Activated CD4-positive, alpha-beta T cell treated with anti-CD3 and anti-CD28 coated beads, Interleukin-2, amount 10 ng/mL, durations not matched to agents 24 days and 14 days (primary cell): ENCODE measurements at regions not wholly inside any gene's neighbourhood (a gene's known extent, or its start where the extent isn't known, plus 50 kb on each side); places are given as distances from the start of the nearest gene placed in this dataset.

Experiments
- DNase-seq: peaks from one replicate; pipeline ENCODE4 v3.0.0; 2022
- H3K27ac Mint-ChIP-seq: one replicate; pipeline ENCODE4 v1.8.0; 2022; ENCODE audit warnings: mild to moderate bottlenecking, mixed read lengths
- H3K27me3 Mint-ChIP-seq: one replicate; pipeline ENCODE4 v1.8.0; 2022; ENCODE audit warnings: mixed read lengths
- H3K36me3 Mint-ChIP-seq: one replicate; pipeline ENCODE4 v1.8.0; 2022; ENCODE audit warnings: low read depth, mild to moderate bottlenecking, mixed read lengths
- H3K4me1 Mint-ChIP-seq: one replicate; pipeline ENCODE4 v1.8.0; 2021; ENCODE audit warnings: mixed read lengths
- H3K4me3 Mint-ChIP-seq: one replicate; pipeline ENCODE4 v1.8.0; 2022; ENCODE audit warnings: mild to moderate bottlenecking, moderate library complexity, mixed read lengths
- H3K9me3 Mint-ChIP-seq: one replicate; pipeline ENCODE4 v1.8.0; 2021; ENCODE audit warnings: mixed read lengths
- intact Hi-C: fragments of 100-400 bp; cut with micrococcal nuclease; formaldehyde crosslinking; loops from one replicate; pipeline ENCODE4 v1.15.1; 2023

DNA sequence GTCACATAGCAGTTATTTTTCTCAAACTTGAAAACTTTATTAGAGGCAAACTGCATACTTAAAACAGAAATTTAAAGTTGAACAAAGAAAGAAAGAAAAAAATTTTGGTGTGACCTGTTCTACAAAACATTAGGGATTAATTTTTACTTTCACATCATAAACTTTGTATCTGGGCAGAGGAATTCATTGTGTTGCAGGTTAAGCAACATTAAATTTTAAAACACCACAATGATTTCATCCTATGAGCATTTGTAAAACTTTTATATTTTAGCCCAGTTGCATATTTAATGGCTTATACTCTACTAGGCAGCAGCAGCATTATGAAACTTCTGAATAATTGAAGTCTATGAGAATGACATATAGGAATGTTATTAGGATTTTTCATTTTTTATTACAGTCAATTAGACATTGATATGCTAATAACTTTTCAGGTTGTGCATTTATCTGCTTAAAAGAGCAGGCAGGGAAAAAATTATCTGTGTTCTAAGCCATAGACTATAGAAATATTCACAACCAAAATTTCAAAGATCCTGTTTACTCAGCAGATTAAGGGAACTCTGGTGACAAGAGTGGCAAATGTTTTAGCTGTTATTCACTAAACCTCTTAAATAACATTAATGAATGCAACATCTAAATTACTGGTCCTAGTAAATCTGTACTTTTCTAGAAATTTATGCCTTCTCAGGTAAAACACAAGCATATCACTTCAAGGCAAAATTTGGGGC, 1088.5 kb upstream of the CDH6 start:
- no peaks in the 10 kb centered on the region for H3K4me1 Mint-ChIP-seq
- H3K27me3 Mint-ChIP-seq, result no peaks in the 10 kb centered on the region
- H3K9me3 Mint-ChIP-seq, result no peaks in the 10 kb centered on the region
- intact Hi-C loops, result no loop called here
- no peak for DNase-seq
- H3K4me3 Mint-ChIP-seq, result no peak overlapping the region
- no peaks in the 10 kb centered on the region for H3K36me3 Mint-ChIP-seq
- H3K27ac Mint-ChIP-seq, result no peak overlapping the region

DNA sequence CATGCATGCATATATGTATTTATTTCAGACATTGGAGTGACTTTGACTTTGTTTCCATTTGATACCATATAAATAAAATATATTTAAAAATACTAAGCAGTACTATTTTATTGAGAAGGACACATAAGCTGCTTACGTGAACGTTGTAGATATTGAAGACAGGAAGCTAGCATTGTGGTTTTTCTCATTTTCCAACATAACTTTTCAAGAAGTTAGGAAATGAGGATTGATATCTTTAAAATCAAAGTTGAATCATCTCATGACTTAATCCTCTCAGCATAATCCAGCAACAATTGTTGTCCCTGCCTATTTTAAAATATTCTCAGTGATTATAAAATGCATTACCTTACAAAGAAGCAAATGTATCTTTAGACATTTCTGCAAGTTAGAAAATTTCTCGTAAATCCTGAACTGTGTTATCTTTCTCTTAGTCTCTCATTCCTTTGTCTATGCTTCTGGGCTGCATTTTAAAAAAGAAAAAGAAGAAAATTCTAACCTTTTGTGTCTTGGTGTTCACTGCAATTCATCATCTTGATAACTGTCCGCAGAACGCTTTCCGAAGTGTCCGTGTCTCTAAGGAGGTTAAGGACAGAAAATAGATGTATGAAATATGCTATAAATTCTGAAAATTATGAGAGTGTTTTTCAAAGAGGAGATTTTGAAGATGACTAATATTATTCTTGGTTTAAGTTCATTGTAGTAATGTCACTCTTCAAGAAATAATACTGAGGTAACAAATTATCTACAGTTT, 1089.9 kb upstream of the CDH6 start:
- H3K27ac Mint-ChIP-seq, result no peak overlapping the region
- no peak overlapping the region for H3K4me3 Mint-ChIP-seq
- DNase-seq, result no peak
- no peaks in the 10 kb centered on the region for H3K9me3 Mint-ChIP-seq
- intact Hi-C loops, result no loop called here
- H3K4me1 Mint-ChIP-seq, result no peaks in the 10 kb centered on the region
- no peaks in the 10 kb centered on the region for H3K27me3 Mint-ChIP-seq
- no peaks in the 10 kb centered on the region for H3K36me3 Mint-ChIP-seq

- no peaks in the 10 kb centered on the region for H3K36me3 Mint-ChIP-seq
- no peak for DNase-seq
- H3K27ac Mint-ChIP-seq, result no peak overlapping the region
- H3K9me3 Mint-ChIP-seq, result no peaks in the 10 kb centered on the region
- intact Hi-C loops, result no loop called here
- H3K4me1 Mint-ChIP-seq, result no peaks in the 10 kb centered on the region
- H3K4me3 Mint-ChIP-seq, result no peak overlapping the region
- no peaks in the 10 kb centered on the region for H3K27me3 Mint-ChIP-seq
Observed at GRCh38 chr5:30103052-30103451, 1090.4 kb upstream of the CDH6 start.

DNA sequence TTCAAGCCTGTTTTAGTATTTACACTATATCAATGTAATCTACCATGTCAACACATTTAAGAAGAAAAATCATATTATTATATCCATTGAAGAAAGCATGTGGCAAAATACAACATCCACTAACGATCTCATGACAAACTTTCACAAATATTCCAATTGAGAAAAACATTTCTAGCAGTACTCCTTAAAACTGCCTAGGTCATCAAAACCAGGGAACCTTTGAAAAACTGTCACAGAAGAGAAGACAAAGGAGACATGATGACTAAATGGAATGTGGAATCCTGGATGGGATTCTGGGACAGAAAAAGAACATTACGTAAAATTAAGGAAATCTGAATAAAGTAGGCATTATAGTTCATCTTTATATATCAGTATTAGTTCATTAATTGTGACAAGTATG, 1091.3 kb upstream of the CDH6 start:
- no peaks in the 10 kb centered on the region for H3K27me3 Mint-ChIP-seq
- H3K36me3 Mint-ChIP-seq, result no peaks in the 10 kb centered on the region
- DNase-seq, result no peak
- no peak overlapping the region for H3K4me3 Mint-ChIP-seq
- H3K4me1 Mint-ChIP-seq, result no peaks in the 10 kb centered on the region
- H3K27ac Mint-ChIP-seq, result no peak overlapping the region
- intact Hi-C loops, result no loop called here
- no peaks in the 10 kb centered on the region for H3K9me3 Mint-ChIP-seq

DNA sequence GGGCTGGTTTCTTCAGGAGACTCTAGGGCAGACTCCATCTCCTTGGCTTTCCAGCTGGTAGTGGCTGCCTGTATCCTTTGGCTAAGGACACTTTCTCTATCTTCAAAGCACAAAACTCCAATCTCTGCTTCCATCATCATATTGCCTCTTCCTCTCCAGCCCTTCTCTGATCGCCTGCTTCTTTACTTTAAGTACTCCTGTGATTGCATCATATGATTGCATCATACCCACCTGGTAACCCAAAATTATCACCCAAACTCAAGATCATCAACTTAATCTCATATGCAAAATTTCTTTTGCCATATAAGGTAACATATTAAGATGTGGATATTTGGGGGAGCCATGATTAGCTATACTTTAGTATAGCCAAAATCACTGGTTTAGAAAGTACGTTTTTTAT, 1092.6 kb upstream of the CDH6 start:
- intact Hi-C loops, result no loop called here
- no peaks in the 10 kb centered on the region for H3K36me3 Mint-ChIP-seq

DNA sequence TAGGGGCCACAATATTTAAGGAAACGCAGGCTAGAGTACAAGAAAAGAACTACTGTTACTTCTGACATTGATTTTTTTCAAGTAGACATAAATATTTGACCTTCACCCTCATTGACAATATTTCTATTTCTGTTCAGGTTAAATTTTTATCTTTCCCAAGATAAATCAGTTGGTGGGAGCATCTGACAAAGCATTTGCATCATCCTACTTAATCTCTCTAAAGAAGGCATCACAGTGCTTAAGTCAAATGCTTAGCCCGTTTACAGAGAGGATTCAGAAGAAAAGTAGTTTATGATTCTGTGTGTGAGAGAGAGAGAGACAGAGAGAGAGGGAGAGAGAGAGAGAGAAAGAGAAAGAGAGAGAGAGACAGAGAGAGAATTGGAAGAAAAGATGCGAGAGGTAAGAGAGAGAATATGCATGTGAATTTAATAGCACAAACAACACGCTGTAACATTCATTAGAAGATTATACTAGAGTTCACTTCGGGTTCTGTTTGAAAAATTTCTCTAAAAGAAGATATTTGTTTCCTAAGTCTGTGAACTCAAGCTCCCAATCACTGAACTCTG, 1093.3 kb upstream of the CDH6 start:
- H3K9me3 Mint-ChIP-seq, result peaks cover 3% of the 10 kb centered on the region
- no peaks in the 10 kb centered on the region for H3K4me1 Mint-ChIP-seq
- DNase-seq, result no peak
- no peak overlapping the region for H3K27ac Mint-ChIP-seq
- no peaks in the 10 kb centered on the region for H3K27me3 Mint-ChIP-seq
- no peaks in the 10 kb centered on the region for H3K36me3 Mint-ChIP-seq
- intact Hi-C loops, result no loop called here
- no peak overlapping the region for H3K4me3 Mint-ChIP-seq

More for the DNA sequence above, 1092.6 kb upstream of the CDH6 start:
- no peak for DNase-seq
- no peaks in the 10 kb centered on the region for H3K9me3 Mint-ChIP-seq
- H3K27me3 Mint-ChIP-seq, result no peaks in the 10 kb centered on the region
- no peak overlapping the region for H3K4me3 Mint-ChIP-seq
- no peak overlapping the region for H3K27ac Mint-ChIP-seq
- no peaks in the 10 kb centered on the region for H3K4me1 Mint-ChIP-seq

DNA sequence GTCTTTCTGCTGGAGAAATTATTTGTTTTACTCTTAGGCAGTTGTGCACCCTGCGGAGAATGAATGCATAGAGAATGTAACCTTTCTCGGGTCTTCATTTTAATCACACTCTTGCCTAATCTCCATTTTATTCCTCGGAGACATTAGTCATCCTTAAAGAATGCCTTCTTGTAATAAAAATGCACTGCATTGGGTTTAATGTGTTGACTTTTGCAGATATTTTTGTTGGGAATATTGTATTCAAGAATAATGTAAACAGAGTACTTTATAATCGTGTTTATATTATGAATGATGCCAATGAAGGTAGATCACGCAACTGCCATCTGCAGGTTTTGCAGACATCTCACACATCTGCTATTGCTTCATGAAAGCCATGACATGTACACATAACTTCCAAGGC, 1093.9 kb upstream of the CDH6 start:
- intact Hi-C loops, result no loop called here
- Mint-ChIP-seq H3K27ac (no peak overlapping the region), H3K27me3 (no peaks in the 10 kb centered on the region), H3K4me1 (no peaks in the 10 kb centered on the region), H3K4me3 (no peak overlapping the region), H3K9me3 (peaks cover 3% of the 10 kb centered on the region), H3K36me3 (no peaks in the 10 kb centered on the region)
- DNase-seq, result no peak

DNA sequence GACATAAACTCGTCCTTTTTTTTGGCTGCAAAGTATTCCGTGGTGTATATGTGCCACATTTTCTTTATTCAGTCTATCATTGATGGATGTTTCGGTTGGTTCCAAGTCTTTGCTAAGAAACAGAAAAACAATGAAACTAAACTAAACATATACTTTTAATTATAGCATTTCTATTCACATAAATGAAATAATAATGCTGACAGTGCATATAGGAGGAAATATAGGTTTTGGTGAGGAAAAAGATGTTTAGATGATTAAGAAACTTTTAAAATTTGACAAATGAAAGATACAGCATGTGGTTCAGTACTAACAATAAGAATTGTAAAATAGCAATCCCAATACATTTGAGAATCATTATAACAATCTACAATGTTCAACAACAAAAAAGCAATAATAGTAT, 1094.5 kb upstream of the CDH6 start:
- Mint-ChIP-seq H3K27me3 (no peaks in the 10 kb centered on the region), H3K4me1 (no peaks in the 10 kb centered on the region), H3K27ac (no peak overlapping the region), H3K36me3 (no peaks in the 10 kb centered on the region), H3K9me3 (peaks cover 3% of the 10 kb centered on the region), H3K4me3 (no peak overlapping the region)
- intact Hi-C loops, result no loop called here
- DNase-seq, result no peak

GRCh38 chr5:30092548-30092947, 1100.9 kb upstream of the CDH6 start:
- Mint-ChIP-seq H3K27ac (no peak overlapping the region), H3K36me3 (no peaks in the 10 kb centered on the region), H3K9me3 (peaks cover 3% of the 10 kb centered on the region), H3K4me3 (no peak overlapping the region), H3K27me3 (no peaks in the 10 kb centered on the region), H3K4me1 (no peaks in the 10 kb centered on the region)
- intact Hi-C loops, result no loop called here
- DNase-seq, result no peak

DNA sequence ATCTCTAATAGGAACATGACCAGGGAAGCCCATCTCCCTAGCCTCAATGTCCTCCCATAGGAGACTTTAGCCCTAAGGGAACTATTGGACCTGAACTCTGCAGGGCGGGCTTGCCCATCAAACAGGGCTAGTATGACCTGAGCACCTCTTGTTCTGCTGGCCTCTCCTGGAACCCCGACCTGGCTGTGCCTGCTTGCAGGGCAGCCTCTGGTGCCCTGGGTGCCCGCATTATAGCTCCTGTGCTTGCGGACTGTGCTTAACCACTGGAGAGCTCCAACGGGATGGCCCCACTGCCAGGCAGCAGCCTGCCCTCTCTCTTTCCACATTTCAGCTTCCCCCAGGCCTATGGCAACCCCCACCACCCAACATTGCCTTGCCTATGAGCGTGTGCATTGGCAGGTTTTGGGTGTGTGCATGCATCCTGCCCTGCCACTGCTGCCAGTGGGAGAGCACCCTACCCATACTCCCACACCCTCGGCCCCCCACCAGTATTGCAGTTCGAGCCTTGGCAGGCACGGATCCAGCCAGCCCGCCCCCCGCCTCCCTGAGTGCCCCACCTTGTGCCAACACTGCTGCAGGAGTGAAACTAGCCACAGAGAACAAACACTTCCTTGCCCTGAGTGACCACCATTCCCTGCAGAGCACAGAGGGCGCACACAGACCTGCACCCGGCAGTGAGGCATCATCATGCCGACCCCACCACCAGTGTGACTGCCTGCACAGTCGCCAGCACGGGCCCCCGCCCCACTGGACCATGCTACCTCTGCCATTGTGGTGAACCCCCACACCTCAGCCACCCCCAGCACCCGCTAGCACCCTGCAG, 1123.8 kb upstream of the CDH6 start:
- H3K36me3 Mint-ChIP-seq, result no peaks in the 10 kb centered on the region
- no peak for DNase-seq
- no peaks in the 10 kb centered on the region for H3K4me1 Mint-ChIP-seq
- peaks cover 22% of the 10 kb centered on the region for H3K9me3 Mint-ChIP-seq
- intact Hi-C loops, result no loop called here
- H3K27me3 Mint-ChIP-seq, result no peaks in the 10 kb centered on the region
- H3K4me3 Mint-ChIP-seq, result no peak overlapping the region
- no peak overlapping the region for H3K27ac Mint-ChIP-seq

GRCh38 chr5:30063503-30063902, 1130.0 kb upstream of the CDH6 start:
- no peaks in the 10 kb centered on the region for H3K27me3 Mint-ChIP-seq
- H3K4me3 Mint-ChIP-seq, result no peak overlapping the region
- DNase-seq, result no peak
- intact Hi-C loops, result no loop called here
- H3K27ac Mint-ChIP-seq, result no peak overlapping the region
- H3K36me3 Mint-ChIP-seq, result no peaks in the 10 kb centered on the region
- H3K9me3 Mint-ChIP-seq, result peaks cover 4% of the 10 kb centered on the region
- no peaks in the 10 kb centered on the region for H3K4me1 Mint-ChIP-seq

- intact Hi-C loops, result no loop called here
- H3K27me3 Mint-ChIP-seq, result no peaks in the 10 kb centered on the region
- no peak overlapping the region for H3K27ac Mint-ChIP-seq
- no peaks in the 10 kb centered on the region for H3K9me3 Mint-ChIP-seq
- no peaks in the 10 kb centered on the region for H3K36me3 Mint-ChIP-seq
- H3K4me1 Mint-ChIP-seq, result no peaks in the 10 kb centered on the region
- no peak overlapping the region for H3K4me3 Mint-ChIP-seq
- no peak for DNase-seq
Observed at GRCh38 chr5:30051976-30052375, 1141.5 kb upstream of the CDH6 start.

DNA sequence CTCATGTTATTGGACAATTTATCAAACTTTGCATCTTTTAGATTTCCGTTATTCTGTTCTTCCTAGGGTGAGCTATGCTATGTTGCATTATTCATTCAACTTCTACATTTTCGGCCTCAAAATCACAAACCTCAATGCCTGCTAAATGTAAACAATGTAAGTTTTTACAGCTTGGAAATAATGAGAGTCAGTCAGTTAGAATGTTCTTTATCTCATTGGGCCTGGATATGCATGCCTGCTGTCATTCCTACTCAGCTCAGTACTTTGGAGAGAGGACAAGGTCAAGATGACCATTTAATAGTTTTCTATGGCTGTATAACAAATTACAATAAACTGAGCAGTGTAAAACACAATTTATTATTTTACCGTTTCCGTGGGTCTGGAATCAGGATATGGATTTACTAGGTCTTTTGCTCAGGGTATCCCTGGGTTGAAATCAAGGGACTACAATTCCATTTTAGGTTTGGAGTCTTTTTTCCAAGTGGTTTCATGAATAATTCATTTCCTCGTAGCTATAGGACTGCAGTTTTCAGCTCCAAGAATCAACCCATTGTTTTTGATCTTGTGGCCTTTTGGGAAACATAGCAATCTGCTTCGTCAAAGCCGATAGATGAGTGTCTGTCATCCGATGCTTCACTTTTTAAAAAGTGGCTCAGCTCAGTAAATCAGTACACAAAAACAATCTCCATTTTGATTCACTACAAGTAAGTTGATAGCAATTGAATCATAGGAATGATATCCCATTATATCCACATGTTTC, 1143.2 kb upstream of the CDH6 start:
- Mint-ChIP-seq H3K27me3 (no peaks in the 10 kb centered on the region), H3K27ac (no peak overlapping the region), H3K4me1 (no peaks in the 10 kb centered on the region), H3K36me3 (no peaks in the 10 kb centered on the region), H3K4me3 (no peak overlapping the region), H3K9me3 (no peaks in the 10 kb centered on the region)
- intact Hi-C loops, result no loop called here
- DNase-seq, result no peak
